ENCODE measurements at regions not wholly inside any gene's neighbourhood (a gene's known extent, or its start where the extent isn't known, plus 50 kb on each side); places are given as distances from the start of the nearest gene placed in this dataset.

DNA sequence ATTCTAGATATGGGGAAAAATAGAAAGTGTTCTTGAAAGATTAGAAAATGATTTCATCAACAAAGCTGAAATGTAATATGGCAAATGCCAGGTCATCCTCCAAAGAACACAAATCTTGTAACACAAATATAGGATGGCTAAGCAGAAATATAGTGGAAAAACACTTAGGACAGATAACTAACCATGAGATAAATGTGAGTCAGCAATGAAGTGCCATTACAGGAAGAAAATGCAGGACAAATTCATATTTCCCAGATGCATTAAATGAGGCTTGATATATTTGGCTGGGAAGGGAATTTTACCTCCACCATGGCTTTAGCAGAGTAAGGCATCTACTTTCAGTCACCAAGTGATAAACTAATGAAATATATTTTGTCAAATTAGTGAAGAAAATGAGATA lies 92.8 kb upstream of the SEMA6D start:
- no peak for TF ChIP-seq EZH2 (IDR thresholded peaks at IDR 0.05; ENCODE audit: borderline replicate concordance, low read length)
- Histone ChIP-seq H3K9ac (ENCODE audit: low read length) (no peak overlapping the region), H2AFZ (ENCODE audit: low read length) (no peak overlapping the region), H3K27ac (ENCODE audit: low read depth, low read length, poor library complexity, severe bottlenecking) (no peak overlapping the region), H3K79me2 (ENCODE audit: insufficient read depth, low read length) (no peaks in the 10 kb centered on the region), H3K36me3 (ENCODE audit: insufficient read depth, low read length) (no peaks in the 10 kb centered on the region), H3K9me3 (ENCODE audit: low read length) (no peaks in the 10 kb centered on the region), H3F3A (ENCODE audit: insufficient read depth, low read length) (no peaks in the 10 kb centered on the region), H3K9me2 (ENCODE audit: low read depth, low read length) (no peaks in the 10 kb centered on the region), H3K4me1 (ENCODE audit: insufficient read depth, low read length, severe bottlenecking) (no peaks in the 10 kb centered on the region), H3K27me3 (ENCODE audit: insufficient read depth, low read length) (no peaks in the 10 kb centered on the region), H4K20me1 (ENCODE audit: insufficient read depth, low read length) (no peaks in the 10 kb centered on the region), H3K4me2 (ENCODE audit: low read length) (no peak overlapping the region), H3K4me3 (ENCODE audit: low read depth, low read length, poor library complexity, severe bottlenecking) (no peak overlapping the region)

DNA sequence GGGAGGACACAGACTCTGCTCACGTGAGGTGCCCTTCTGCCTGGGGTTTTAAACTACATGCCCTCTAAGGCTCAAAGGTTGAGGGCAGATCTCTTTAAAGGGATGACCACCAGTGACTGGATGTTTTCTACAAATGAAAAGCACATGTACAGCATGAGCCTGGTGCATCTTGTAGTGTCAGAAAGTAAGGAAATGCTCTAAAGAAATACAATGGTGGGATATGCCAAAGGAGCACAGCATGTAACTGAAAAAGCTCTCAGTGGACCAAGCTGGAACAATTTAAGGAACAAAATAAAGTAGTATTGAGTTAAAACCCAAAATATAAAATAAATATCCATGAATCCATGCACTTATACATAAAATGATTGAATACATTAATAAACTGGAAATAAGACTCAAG lies 78.3 kb upstream of the SEMA6D start:
- H3K4me2 ChIP-seq (ENCODE audit: low read length): no peak overlapping the region
- H3K9me3 ChIP-seq (ENCODE audit: low read length): no peaks in the 10 kb centered on the region
- H3K9ac ChIP-seq (ENCODE audit: low read length): no peak overlapping the region
- no peaks in the 10 kb centered on the region for H3K36me3 ChIP-seq (ENCODE audit: insufficient read depth, low read length)
- H3K9me2 ChIP-seq (ENCODE audit: low read depth, low read length): no peaks in the 10 kb centered on the region
- H3K27ac ChIP-seq (ENCODE audit: low read depth, low read length, poor library complexity, severe bottlenecking): no peak overlapping the region
- no peaks in the 10 kb centered on the region for H3K27me3 ChIP-seq (ENCODE audit: insufficient read depth, low read length)
- no peak overlapping the region for H3K4me3 ChIP-seq (ENCODE audit: low read depth, low read length, poor library complexity, severe bottlenecking)
- TF ChIP-seq EZH2 (IDR thresholded peaks at IDR 0.05; ENCODE audit: borderline replicate concordance, low read length): no peak
- TF ChIP-seq, protein P1, sequence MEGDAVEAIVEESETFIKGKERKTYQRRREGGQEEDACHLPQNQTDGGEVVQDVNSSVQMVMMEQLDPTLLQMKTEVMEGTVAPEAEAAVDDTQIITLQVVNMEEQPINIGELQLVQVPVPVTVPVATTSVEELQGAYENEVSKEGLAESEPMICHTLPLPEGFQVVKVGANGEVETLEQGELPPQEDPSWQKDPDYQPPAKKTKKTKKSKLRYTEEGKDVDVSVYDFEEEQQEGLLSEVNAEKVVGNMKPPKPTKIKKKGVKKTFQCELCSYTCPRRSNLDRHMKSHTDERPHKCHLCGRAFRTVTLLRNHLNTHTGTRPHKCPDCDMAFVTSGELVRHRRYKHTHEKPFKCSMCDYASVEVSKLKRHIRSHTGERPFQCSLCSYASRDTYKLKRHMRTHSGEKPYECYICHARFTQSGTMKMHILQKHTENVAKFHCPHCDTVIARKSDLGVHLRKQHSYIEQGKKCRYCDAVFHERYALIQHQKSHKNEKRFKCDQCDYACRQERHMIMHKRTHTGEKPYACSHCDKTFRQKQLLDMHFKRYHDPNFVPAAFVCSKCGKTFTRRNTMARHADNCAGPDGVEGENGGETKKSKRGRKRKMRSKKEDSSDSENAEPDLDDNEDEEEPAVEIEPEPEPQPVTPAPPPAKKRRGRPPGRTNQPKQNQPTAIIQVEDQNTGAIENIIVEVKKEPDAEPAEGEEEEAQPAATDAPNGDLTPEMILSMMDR (IDR thresholded peaks at IDR 0.05; ENCODE audit: low read length): no peak
- no peaks in the 10 kb centered on the region for H4K20me1 ChIP-seq (ENCODE audit: insufficient read depth, low read length)
- no peak overlapping the region for H2AFZ ChIP-seq (ENCODE audit: low read length)
- no peaks in the 10 kb centered on the region for H3K4me1 ChIP-seq (ENCODE audit: insufficient read depth, low read length, severe bottlenecking)
- no peaks in the 10 kb centered on the region for H3K79me2 ChIP-seq (ENCODE audit: insufficient read depth, low read length)
- H3F3A ChIP-seq (ENCODE audit: insufficient read depth, low read length): no peaks in the 10 kb centered on the region

DNA sequence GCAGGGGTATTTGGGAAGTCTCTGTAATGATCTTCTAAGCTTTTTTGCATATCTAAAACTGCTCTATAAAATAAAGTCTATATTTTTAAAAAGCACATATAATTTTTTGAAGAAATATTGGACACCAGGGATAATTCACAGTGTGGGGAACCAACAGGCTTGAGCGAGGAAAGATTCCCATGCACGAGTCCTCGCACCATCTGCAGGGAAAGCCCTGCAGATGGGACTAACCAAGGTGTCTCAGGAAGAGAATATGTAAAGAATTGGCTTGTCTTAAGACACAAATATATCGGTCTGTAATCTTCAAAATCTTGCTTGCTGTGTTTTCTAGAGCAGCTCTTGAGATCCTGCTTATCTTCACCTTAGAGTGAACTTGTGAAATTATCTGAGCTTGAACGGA lies 77.2 kb upstream of the SEMA6D start:
- Histone ChIP-seq H3K36me3 (ENCODE audit: insufficient read depth, low read length) (no peaks in the 10 kb centered on the region), H3K9me3 (ENCODE audit: low read length) (no peaks in the 10 kb centered on the region), H3K9me2 (ENCODE audit: low read depth, low read length) (no peaks in the 10 kb centered on the region), H3K4me3 (ENCODE audit: low read depth, low read length, poor library complexity, severe bottlenecking) (no peak overlapping the region), H3F3A (ENCODE audit: insufficient read depth, low read length) (no peaks in the 10 kb centered on the region), H4K20me1 (ENCODE audit: insufficient read depth, low read length) (no peaks in the 10 kb centered on the region), H3K27me3 (ENCODE audit: insufficient read depth, low read length) (no peaks in the 10 kb centered on the region), H3K79me2 (ENCODE audit: insufficient read depth, low read length) (no peaks in the 10 kb centered on the region), H3K4me2 (ENCODE audit: low read length) (no peak overlapping the region), H3K9ac (ENCODE audit: low read length) (no peak overlapping the region), H2AFZ (ENCODE audit: low read length) (no peak overlapping the region), H3K27ac (ENCODE audit: low read depth, low read length, poor library complexity, severe bottlenecking) (no peak overlapping the region), H3K4me1 (ENCODE audit: insufficient read depth, low read length, severe bottlenecking) (no peaks in the 10 kb centered on the region)
- TF ChIP-seq EZH2 (IDR thresholded peaks at IDR 0.05; ENCODE audit: borderline replicate concordance, low read length): no peak
- TF ChIP-seq, protein P1 (IDR thresholded peaks at IDR 0.05; ENCODE audit: low read length): no peak

DNA sequence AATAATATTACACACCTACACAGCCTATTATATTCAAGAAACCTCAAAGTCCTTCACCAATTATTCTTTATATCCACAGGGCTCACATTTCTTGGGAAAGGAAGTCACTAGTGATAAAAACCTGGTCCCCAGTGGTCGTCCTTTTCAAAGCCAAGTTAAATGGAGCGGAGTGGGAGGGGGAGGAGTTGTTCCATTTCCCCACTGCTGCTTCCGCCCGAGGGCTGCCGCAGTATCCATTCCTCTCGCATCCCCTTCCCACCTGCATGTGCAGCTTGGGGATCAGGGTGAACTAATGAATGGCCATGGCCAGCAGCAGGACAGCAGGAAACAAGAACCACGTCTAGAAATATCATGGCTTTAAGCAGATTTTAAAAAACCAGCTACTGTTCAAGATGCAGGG lies 76.4 kb upstream of the SEMA6D start:
- Histone ChIP-seq H3K27me3 (ENCODE audit: insufficient read depth, low read length) (no peaks in the 10 kb centered on the region), H3K4me2 (ENCODE audit: low read length) (no peak overlapping the region), H3F3A (ENCODE audit: insufficient read depth, low read length) (no peaks in the 10 kb centered on the region), H2AFZ (ENCODE audit: low read length) (no peak overlapping the region), H3K4me1 (ENCODE audit: insufficient read depth, low read length, severe bottlenecking) (no peaks in the 10 kb centered on the region), H3K9me2 (ENCODE audit: low read depth, low read length) (no peaks in the 10 kb centered on the region), H3K9me3 (ENCODE audit: low read length) (no peaks in the 10 kb centered on the region), H3K27ac (ENCODE audit: low read depth, low read length, poor library complexity, severe bottlenecking) (no peak overlapping the region), H3K36me3 (ENCODE audit: insufficient read depth, low read length) (no peaks in the 10 kb centered on the region), H4K20me1 (ENCODE audit: insufficient read depth, low read length) (no peaks in the 10 kb centered on the region), H3K4me3 (ENCODE audit: low read depth, low read length, poor library complexity, severe bottlenecking) (no peak overlapping the region), H3K79me2 (ENCODE audit: insufficient read depth, low read length) (no peaks in the 10 kb centered on the region), H3K9ac (ENCODE audit: low read length) (no peak overlapping the region)
- TF ChIP-seq, protein P1 (IDR thresholded peaks at IDR 0.05; ENCODE audit: low read length): no peak
- TF ChIP-seq EZH2 (IDR thresholded peaks at IDR 0.05; ENCODE audit: borderline replicate concordance, low read length): no peak
